Naive B cell (primary cell): ENCODE measurements at regions not wholly inside any gene's neighbourhood (a gene's known extent, or its start where the extent isn't known, plus 50 kb on each side); places are given as distances from the start of the nearest gene placed in this dataset.

Source experiments
- ATAC-seq, 2 donors: fragments of 150-1000 bp; cut with Tn5 transposase; 2 replicates each; pipeline ENCODE4 v1.10.0; 2021; ENCODE audit warnings: low read depth in 2 of 2, mild to moderate bottlenecking in 2 of 2, moderate library complexity in 2 of 2
- DNase-seq: peaks from one replicate; pipeline ENCODE4 v3.0.0; 2022
- H3K27ac Mint-ChIP-seq, 6 donors: one replicate each; pipeline ENCODE4 v1.8.0; 2020 to 2022; ENCODE audit warnings: mild to moderate bottlenecking in 6 of 6, mixed read lengths in 6 of 6, moderate library complexity in 5 of 6, inconsistent platforms in 2 of 6
- H3K27me3 Mint-ChIP-seq, 3 donors: one replicate each; pipeline ENCODE4 v1.8.0; 2021 to 2022; ENCODE audit warnings: mixed read lengths in 3 of 3, mild to moderate bottlenecking in 1 of 3
- H3K36me3 Mint-ChIP-seq, 2 donors: one replicate each; pipeline ENCODE4 v1.8.0; 2020 to 2022; ENCODE audit warnings: mixed read lengths in 2 of 2, inconsistent platforms in 1 of 2, mild to moderate bottlenecking in 1 of 2
- H3K4me1 Mint-ChIP-seq, 3 donors: one replicate each; pipeline ENCODE4 v1.8.0; 2020 to 2022; ENCODE audit warnings: mixed read lengths in 3 of 3, inconsistent platforms in 1 of 3, mild to moderate bottlenecking in 1 of 3, moderate library complexity in 1 of 3
- H3K4me3 Mint-ChIP-seq, 8 donors: one replicate each; pipeline ENCODE4 v1.8.0; 2020 to 2022; ENCODE audit warnings: mild to moderate bottlenecking in 8 of 8, mixed read lengths in 8 of 8, moderate library complexity in 8 of 8, inconsistent platforms in 2 of 8
- H3K9me3 Mint-ChIP-seq, 7 donors: one replicate each; pipeline ENCODE4 v1.8.0; 2020 to 2022; ENCODE audit warnings: mixed read lengths in 7 of 7, mild to moderate bottlenecking in 5 of 7, inconsistent platforms in 2 of 7, moderate library complexity in 1 of 7

DNA sequence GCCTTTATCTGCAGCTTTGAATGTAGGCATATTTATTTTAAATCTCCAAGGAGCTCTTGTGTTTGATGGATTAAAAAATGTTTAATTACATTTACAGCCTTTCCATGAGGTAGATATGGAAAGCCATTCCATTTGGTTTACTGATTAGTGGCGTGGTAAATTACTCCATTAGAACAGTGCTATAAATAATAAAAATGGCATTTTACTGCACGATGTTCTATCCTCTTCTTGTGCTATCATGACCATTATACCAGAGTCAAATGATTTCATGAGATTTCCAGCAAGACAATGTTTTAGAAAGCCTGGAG is 250.9 kb upstream of the HTR2A start:
- Mint-ChIP-seq H3K36me3 (no peaks in the 10 kb centered on the region), H3K4me1 (peaks cover 0 to 10% (median 2%) of the 10 kb centered on the region in 3 donors), H3K4me3 (no peak overlapping the region), H3K27ac (no peak overlapping the region), H3K27me3 (peaks cover 0 to 7% (median 0%) of the 10 kb centered on the region in 3 donors), H3K9me3 (peaks cover 0 to 2% (median 0%) of the 10 kb centered on the region in 7 donors)
- ATAC-seq (no peak), DNase-seq (no peak)

DNA sequence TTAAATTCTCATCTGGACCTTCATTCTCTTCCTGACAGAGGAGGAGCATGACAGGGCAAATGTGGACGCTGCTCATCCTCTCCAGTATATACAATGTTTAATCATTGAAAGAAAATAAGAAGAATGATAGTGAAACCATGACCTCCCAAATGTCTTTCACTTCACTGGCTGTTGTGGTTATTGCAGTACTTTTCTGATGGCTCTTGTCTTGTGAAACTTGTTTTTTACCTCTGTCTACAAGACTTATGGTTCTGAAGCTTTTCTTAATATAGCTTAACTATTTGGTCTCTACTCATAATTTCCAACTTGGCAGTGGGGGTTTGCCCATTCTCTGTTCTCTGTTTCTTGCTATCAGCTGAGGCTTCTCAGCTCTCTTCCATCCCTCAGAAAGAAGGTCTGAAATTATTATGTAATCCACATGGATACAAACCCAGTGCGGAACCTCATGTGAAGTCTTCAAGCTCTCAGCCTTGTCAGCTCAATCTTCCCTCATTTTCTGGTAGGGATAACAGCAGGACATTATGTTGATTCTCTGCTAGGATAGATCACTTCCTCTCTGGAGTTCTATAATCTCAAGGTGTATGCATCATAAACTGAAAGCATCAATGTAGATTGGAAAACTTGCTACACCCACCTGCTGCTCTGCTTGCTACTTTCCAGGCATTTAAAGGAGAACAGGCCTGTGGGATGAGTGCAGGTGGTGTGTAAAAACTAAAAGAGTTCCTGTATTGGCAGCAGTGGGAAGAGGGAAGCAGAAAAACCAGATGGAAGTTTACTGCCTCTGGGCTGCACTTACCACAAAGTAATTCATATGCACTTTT is 250.3 kb upstream of the HTR2A start:
- no peak overlapping the region for H3K4me3 Mint-ChIP-seq
- peaks cover 0 to 2% (median 0%) of the 10 kb centered on the region in 7 donors for H3K9me3 Mint-ChIP-seq
- H3K27me3 Mint-ChIP-seq: peaks cover 0 to 7% (median 0%) of the 10 kb centered on the region in 3 donors
- H3K27ac Mint-ChIP-seq: no peak overlapping the region
- no peaks in the 10 kb centered on the region for H3K36me3 Mint-ChIP-seq
- DNase-seq: no peak
- no peak for ATAC-seq
- peaks cover 0 to 12% (median 4%) of the 10 kb centered on the region in 3 donors for H3K4me1 Mint-ChIP-seq

DNA sequence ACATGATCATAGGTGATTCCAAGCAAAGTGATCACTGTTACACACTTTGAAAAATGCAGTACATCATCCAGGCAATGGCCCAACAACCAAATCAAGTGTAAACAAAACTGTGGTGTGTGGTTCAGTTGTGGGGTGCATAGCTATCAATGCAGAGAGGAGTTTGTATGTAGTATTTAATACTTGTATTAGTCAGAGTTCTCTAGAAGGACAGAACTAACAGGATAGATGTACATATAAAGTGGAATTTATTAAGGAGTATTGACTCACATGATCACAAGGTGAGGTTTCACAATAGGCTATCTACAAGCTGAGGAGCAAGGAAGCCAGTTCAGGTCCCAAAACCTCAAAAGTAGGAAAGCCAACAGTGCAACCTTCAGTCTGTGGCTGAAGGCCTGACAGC is 249.3 kb upstream of the HTR2A start:
- H3K9me3 Mint-ChIP-seq: peaks cover 0 to 2% (median 0%) of the 10 kb centered on the region in 7 donors
- H3K36me3 Mint-ChIP-seq: no peaks in the 10 kb centered on the region
- H3K27me3 Mint-ChIP-seq: peaks cover 0 to 7% (median 0%) of the 10 kb centered on the region in 3 donors
- H3K27ac Mint-ChIP-seq: no peak overlapping the region
- ATAC-seq (no peak), DNase-seq (no peak)
- H3K4me3 Mint-ChIP-seq: no peak overlapping the region
- H3K4me1 Mint-ChIP-seq: peaks cover 0 to 12% (median 4%) of the 10 kb centered on the region in 3 donors

DNA sequence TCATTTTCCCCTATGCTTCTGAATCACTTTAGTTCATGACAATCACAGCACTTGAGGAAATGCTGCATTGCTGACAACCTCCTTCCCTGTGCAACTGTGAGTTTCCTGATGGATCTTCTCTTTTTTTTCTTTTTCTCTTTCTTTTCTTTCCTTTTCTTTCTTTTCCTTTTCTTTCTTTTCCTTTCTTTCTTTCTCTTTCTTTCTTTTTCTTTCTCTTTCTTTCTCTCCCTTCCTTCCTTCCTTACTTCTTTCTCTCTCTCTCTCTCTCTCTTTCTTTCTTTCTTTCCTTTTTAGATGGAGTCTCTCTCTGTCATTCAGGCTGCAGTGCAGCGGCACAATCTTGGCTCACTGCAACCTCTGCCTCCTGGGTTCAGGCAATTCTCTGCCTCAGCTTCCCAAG is 247.9 kb upstream of the HTR2A start:
- no peak for ATAC-seq
- H3K27ac Mint-ChIP-seq: peak overlapping the region in 1 of 6 donors; percentile 91
- H3K4me1 Mint-ChIP-seq: peaks cover under 1 to 13% (median 11%) of the 10 kb centered on the region in 3 donors
- no peak for DNase-seq
- H3K4me3 Mint-ChIP-seq: no peak overlapping the region
- H3K27me3 Mint-ChIP-seq: peaks cover 0 to 7% (median 0%) of the 10 kb centered on the region in 3 donors
- H3K9me3 Mint-ChIP-seq: peaks cover 0 to 2% (median 0%) of the 10 kb centered on the region in 7 donors
- no peaks in the 10 kb centered on the region for H3K36me3 Mint-ChIP-seq

DNA sequence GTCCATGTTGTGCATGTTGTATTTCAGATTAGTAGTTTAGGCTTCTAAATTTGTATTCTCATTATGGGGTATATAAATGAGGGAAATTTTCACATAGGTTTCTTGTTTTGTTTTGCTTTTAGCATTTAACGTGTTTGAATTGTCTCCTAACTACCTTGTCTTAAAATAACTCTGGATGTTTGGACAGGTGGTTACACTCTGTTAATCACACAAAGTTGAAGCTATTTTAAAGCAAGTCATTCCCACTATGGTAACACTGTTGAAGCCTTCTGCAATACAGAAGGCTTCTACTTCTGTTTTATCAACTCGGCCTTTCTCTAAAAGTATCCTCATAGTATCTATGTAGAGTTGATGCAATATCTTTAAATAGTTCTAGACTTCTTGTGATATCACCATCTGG is 245.3 kb upstream of the HTR2A start:
- H3K27ac Mint-ChIP-seq: no peak overlapping the region
- H3K27me3 Mint-ChIP-seq: peaks cover 0 to 7% (median 0%) of the 10 kb centered on the region in 3 donors
- peaks cover 0 to 2% (median 0%) of the 10 kb centered on the region in 7 donors for H3K9me3 Mint-ChIP-seq
- H3K36me3 Mint-ChIP-seq: no peaks in the 10 kb centered on the region
- H3K4me1 Mint-ChIP-seq: peaks cover 5 to 16% (median 15%) of the 10 kb centered on the region in 3 donors
- ATAC-seq (no peak), DNase-seq (no peak)
- no peak overlapping the region for H3K4me3 Mint-ChIP-seq

DNA sequence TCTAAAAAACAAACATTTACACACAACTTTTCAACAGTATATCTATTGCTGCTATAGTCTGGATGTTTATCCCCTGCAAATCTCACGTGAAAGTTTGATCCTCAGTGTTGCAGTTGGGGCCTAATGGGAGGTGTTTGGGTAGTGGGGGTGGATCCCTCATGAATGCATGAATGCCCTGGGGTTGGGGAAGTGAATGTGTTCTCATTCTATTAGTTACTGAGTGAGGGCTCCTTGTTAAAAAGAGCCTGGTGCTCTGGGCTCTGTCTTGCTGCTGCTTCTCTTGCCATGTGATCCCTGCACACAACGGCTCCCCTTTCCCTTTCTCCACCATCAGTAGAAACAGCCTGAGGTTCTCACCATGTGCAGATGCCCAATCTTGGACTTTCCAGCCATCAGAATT is 242.7 kb upstream of the HTR2A start:
- no peak overlapping the region for H3K4me3 Mint-ChIP-seq
- ATAC-seq: peak in 1 of 2 donors; percentile 32
- H3K27me3 Mint-ChIP-seq: peaks cover 0 to 8% (median 7%) of the 10 kb centered on the region in 3 donors
- H3K27ac Mint-ChIP-seq: peak overlapping the region in 2 of 6 donors; percentile 12 to 57
- H3K4me1 Mint-ChIP-seq: peaks cover 5 to 16% (median 12%) of the 10 kb centered on the region in 3 donors
- DNase-seq: no peak
- H3K36me3 Mint-ChIP-seq: no peaks in the 10 kb centered on the region
- peaks cover 0 to 2% (median 0%) of the 10 kb centered on the region in 7 donors for H3K9me3 Mint-ChIP-seq

DNA sequence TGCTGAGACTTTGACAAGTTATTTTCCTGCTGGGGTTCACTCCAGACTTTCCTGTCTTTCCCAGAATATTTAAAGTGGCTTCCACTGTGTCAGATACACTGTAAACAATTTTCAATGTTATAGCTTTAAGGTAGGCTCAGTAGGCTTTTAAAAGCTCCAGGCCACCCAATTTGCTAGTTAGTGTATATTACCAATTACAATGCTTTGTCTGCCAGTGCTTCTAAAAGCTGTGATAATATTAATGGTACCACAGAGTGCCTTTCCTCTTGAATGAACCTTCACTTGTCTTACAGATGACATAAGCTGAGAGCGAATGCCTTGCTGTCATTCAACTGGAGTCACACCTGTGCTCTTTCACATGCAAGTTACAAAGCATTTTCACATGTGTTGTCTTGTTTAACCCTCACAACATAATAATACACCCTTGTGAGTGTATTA is 239.7 kb upstream of the HTR2A start:
- ATAC-seq: no peak
- Mint-ChIP-seq H3K4me1 (peaks cover 5 to 11% (median 7%) of the 10 kb centered on the region in 3 donors), H3K27me3 (peaks cover 0 to 8% (median 7%) of the 10 kb centered on the region in 3 donors), H3K9me3 (peaks cover 0 to 2% (median 0%) of the 10 kb centered on the region in 7 donors), H3K4me3 (no peak overlapping the region), H3K27ac (no peak overlapping the region), H3K36me3 (peaks cover 0 to 5% of the 10 kb centered on the region in 2 donors)
- DNase-seq: no peak

DNA sequence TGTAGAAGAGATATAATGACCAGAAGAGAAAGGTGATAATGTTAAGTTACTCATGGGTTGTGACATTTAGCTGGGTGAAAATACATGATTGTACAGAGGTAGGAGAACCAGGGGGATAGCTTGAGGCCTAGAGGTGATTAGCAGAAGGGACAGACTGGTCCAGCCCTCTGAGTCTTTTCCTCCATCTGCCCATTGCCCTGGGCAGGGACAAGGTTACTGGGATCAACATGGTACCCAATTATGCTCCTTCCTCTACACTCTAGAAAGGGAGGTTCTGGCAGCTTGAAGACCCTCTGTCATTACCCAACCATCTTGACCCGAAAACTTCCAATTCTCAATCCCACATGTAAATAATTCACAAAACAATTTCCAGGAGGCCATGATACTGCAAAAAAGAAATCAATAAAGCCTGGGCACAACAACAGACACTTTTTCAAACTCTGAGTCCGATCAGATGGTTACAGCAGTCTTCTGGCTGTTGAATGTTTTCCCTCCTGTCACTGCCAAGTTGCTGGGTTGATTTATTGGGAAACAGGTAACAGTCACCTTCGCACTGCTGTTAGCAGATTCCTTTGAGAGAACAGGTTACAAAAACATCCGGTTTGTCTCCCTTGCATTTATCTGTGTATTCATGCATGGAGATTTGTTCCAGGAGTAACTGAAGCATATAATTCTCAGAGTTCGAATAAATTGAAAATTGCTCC is 239.1 kb upstream of the HTR2A start:
- no peak overlapping the region for H3K4me3 Mint-ChIP-seq
- H3K9me3 Mint-ChIP-seq: peaks cover 0 to 2% (median 0%) of the 10 kb centered on the region in 7 donors
- H3K36me3 Mint-ChIP-seq: peaks cover 0 to 5% of the 10 kb centered on the region in 2 donors
- H3K27me3 Mint-ChIP-seq: peaks cover 0 to 8% (median 7%) of the 10 kb centered on the region in 3 donors
- no peak overlapping the region for H3K27ac Mint-ChIP-seq
- no peak for ATAC-seq
- peaks cover 5 to 11% (median 7%) of the 10 kb centered on the region in 3 donors for H3K4me1 Mint-ChIP-seq
- no peak for DNase-seq

DNA sequence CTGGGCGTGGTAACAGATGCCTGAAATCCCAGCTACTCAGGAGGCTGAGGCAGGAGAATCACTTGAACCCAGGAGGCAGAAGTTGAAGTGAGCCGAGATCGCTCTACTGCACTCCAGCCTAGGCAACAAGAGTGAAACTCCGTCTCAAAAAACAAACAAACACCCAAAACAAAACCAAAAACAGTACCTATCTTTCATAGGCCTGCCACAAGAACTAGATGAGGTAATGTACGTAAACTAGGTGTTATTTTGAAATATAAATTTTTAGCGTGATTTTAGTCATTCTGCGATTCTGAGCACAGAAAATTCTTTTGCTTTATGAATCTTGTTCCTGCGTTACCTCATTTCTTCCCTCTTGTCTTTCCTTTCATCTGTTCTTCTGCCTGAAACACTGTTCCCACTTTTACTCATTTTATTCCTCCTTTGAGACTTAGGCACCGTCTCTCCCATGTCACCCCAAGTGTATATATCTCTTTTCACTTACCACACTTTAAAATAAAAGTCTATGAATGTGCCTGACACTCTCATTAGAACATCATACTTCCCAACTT is 238.2 kb upstream of the HTR2A start:
- Mint-ChIP-seq H3K27me3 (peaks cover 0 to 8% (median 7%) of the 10 kb centered on the region in 3 donors), H3K9me3 (peaks cover 0 to 2% (median 0%) of the 10 kb centered on the region in 7 donors), H3K36me3 (peaks cover 0 to 5% of the 10 kb centered on the region in 2 donors), H3K4me3 (no peak overlapping the region), H3K4me1 (peaks cover 5 to 7% (median 6%) of the 10 kb centered on the region in 3 donors), H3K27ac (no peak overlapping the region)
- DNase-seq (no peak), ATAC-seq (no peak)

DNA sequence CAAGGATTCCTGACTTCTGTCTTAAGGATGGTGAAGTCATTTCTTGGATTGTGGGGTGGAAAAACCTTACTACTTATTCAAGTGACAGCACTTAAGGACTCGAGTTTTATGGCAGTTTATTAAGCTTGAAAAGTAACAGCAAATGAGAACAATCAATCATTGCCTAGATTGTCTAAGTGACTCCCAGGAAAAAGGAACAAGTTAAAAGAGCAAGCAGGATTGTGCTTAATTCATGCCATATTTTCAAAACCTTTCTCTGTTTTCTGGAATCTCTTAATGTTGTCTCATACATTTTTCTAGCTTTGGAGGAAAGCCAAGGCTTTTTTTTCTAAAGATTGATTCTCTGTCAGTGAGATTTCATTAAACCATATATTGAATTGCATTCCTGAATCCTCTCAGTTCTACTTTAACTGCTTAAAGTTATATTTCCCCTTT is 236.2 kb upstream of the HTR2A start:
- Mint-ChIP-seq H3K27me3 (peaks cover 0 to 13% (median 8%) of the 10 kb centered on the region in 3 donors), H3K4me1 (no peaks in the 10 kb centered on the region), H3K4me3 (no peak overlapping the region), H3K36me3 (peaks cover 0 to 5% of the 10 kb centered on the region in 2 donors), H3K27ac (no peak overlapping the region), H3K9me3 (peaks cover 0 to 2% (median 0%) of the 10 kb centered on the region in 7 donors)
- ATAC-seq: no peak
- no peak for DNase-seq

DNA sequence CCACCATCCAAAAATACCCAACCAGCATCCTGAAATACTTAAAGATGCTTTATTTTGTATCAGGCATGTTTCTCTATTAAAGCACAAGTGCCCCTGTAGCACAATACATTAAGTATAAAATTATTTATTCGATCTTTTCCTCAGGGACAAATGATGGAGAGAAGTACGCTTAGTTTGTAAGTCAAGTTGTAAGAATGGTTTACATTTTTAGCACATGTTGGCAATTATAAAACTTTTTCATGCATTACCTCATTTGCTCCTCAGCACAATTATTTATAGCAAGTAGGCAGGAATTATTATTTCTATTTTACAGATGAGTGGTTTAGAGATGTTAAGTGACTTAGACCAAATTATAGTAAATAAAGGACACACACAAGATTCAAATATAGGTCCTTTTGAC is 232.6 kb upstream of the HTR2A start:
- peaks cover 0 to 5% of the 10 kb centered on the region in 2 donors for H3K36me3 Mint-ChIP-seq
- H3K4me3 Mint-ChIP-seq: no peak overlapping the region
- H3K4me1 Mint-ChIP-seq: no peaks in the 10 kb centered on the region
- H3K27me3 Mint-ChIP-seq: peaks cover 0 to 6% (median 0%) of the 10 kb centered on the region in 3 donors
- no peaks in the 10 kb centered on the region for H3K9me3 Mint-ChIP-seq
- ATAC-seq (no peak), DNase-seq (no peak)
- no peak overlapping the region for H3K27ac Mint-ChIP-seq

DNA sequence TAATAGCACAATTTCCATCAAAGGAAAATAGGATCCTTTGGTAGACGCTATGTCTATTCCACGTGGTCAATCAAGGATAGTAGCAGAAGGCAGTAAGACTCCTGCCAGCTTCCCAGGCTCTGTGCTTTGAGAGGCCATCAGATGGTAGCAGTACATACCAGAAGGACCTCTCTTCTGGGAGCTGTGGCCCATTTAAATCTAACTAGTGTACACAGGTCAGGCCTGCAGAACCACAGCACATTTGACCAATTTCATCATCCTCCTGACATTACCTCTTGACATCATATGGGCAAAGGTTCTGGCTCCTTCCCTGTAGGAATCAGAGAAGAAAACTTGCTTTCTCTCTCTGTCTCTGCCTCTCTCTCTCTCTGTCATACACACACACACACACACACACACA is 229.6 kb upstream of the HTR2A start:
- no peak for ATAC-seq
- no peak overlapping the region for H3K4me3 Mint-ChIP-seq

DNA sequence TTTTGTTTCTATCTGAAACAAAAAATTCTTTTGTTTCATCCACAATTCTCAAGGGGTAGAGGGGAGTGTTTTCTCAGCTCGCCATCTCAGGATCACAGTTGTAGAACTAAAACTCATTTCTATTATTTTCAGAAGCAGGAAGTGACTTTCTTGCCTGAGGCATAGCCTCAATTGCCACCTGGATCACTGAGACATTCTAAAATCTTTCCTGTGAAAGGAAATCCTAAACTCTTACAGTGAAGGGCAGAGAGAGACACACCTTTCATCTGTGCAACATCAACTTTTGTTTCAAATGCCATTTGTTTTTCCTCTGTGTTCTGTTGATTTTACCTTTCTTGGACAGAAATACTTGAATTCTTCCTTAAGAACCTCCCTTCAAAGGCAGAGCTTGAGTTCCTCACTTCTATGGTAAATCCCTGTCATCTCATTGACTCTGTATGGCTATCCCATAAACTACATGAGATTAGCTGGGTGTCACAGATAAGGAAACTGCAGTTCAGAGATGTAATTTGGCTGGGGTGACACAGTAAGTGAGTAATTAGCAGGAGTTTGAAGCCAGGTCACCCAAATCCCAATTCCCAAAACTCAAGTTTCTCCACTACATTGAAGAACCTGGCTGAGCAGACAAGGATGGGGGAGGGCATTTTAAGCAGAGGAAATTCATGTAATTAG is 224.4 kb upstream of the HTR2A start:
- Mint-ChIP-seq H3K9me3 (no peaks in the 10 kb centered on the region), H3K27me3 (no peaks in the 10 kb centered on the region), H3K36me3 (no peaks in the 10 kb centered on the region), H3K4me1 (no peaks in the 10 kb centered on the region), H3K4me3 (no peak overlapping the region), H3K27ac (no peak overlapping the region)
- DNase-seq (no peak), ATAC-seq (no peak)

More for the DNA sequence above, 229.6 kb upstream of the HTR2A start:
- Mint-ChIP-seq H3K36me3 (no peaks in the 10 kb centered on the region), H3K27me3 (peaks cover 0 to 6% (median 0%) of the 10 kb centered on the region in 3 donors), H3K4me1 (no peaks in the 10 kb centered on the region), H3K27ac (peak overlapping the region in 1 of 6 donors; percentile 24), H3K9me3 (no peaks in the 10 kb centered on the region)
- no peak for DNase-seq
